ENCODE measurements at regions not wholly inside any gene's neighbourhood (a gene's known extent, or its start where the extent isn't known, plus 50 kb on each side); places are given as distances from the start of the nearest gene placed in this dataset.
"Not testable (repeated sequence)": the region's sequence is repeated elsewhere in the genome, so short reads cannot be mapped to it uniquely, and the experiment has no call there.

DNA sequence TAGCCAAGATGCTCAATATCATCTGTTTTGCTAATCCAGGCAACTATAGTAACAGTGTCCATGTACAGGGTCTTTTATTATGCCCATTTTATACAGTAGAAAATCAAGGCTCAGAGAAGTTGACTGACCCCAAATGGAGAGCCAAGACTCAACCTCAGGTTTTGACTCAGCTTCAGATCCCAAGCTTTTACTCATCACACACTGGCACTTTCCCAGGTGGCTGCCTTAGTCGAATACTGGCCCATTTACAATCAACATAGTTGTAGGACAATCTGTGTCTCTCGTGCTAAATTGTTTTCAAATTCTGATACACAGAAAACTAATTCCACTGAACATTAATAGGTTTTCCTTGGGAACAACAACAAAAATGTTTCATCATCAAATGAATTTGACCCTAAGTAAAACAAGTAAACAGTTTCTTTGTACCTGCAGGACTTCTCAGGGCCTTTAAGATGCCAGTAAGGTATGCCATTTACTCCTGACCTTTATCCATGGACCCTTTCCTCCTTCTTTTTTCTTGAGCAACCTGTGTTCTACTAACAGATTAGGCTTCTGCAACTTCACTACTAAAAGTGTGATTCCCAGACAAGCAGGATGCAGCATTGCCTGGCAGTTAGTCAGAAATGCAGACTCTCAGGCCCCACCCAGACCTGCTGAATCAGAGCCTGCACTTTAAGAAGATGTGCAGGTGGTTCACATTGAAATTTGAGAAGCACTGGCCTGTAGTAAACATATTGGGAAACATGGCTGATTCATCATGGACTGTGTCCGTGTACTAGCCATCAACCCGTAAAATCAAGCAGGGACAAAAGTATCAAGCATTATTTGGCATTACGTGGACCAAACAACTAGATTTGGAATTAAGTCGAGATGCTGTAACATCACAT is 128.8 kb downstream of the RRAGC start:
- intact Hi-C loops (cut with DNase I) = no loop called here
- Histone ChIP-seq H3K9me3 (no peaks in the 10 kb centered on the region), H3K27ac (no peak overlapping the region), H3K4me3 (no peak overlapping the region), H3K27me3 (ENCODE audit: low read depth) (peaks cover 22% of the 10 kb centered on the region), H3K36me3 (no peaks in the 10 kb centered on the region), H3K4me1 (peaks cover 9% of the 10 kb centered on the region)
- DNase-seq (no peak), ATAC-seq (no peak)
- TF ChIP-seq, protein P1, sequence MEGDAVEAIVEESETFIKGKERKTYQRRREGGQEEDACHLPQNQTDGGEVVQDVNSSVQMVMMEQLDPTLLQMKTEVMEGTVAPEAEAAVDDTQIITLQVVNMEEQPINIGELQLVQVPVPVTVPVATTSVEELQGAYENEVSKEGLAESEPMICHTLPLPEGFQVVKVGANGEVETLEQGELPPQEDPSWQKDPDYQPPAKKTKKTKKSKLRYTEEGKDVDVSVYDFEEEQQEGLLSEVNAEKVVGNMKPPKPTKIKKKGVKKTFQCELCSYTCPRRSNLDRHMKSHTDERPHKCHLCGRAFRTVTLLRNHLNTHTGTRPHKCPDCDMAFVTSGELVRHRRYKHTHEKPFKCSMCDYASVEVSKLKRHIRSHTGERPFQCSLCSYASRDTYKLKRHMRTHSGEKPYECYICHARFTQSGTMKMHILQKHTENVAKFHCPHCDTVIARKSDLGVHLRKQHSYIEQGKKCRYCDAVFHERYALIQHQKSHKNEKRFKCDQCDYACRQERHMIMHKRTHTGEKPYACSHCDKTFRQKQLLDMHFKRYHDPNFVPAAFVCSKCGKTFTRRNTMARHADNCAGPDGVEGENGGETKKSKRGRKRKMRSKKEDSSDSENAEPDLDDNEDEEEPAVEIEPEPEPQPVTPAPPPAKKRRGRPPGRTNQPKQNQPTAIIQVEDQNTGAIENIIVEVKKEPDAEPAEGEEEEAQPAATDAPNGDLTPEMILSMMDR (IDR thresholded peaks at IDR 0.05) = no peak

DNA sequence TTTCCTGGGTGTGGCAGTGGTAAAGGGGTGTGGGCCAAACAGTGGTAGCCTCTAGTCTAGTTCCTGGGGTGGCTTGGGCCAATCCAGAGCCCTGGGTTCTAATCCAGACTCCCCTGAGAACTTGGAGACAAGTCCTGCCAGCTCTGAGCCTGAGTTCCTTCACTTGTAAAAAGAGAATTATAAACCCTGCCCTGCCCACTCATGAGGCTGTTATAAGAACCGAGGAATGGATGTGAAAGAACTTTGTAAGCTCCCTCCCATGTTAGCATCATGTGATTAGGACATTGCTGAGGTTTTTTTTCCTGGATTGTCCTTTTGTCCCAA is 131.0 kb downstream of the RRAGC start:
- ATAC-seq (no peak), DNase-seq (no peak)
- peaks cover 9% of the 10 kb centered on the region for H3K4me1 ChIP-seq
- no peaks in the 10 kb centered on the region for H3K9me3 ChIP-seq
- TF ChIP-seq, protein P1 (IDR thresholded peaks at IDR 0.05) = no peak
- peaks cover 22% of the 10 kb centered on the region for H3K27me3 ChIP-seq (ENCODE audit: low read depth)
- intact Hi-C loops (cut with DNase I) = no loop called here
- H3K27ac ChIP-seq = no peak overlapping the region
- no peak overlapping the region for H3K4me3 ChIP-seq
- no peaks in the 10 kb centered on the region for H3K36me3 ChIP-seq

DNA sequence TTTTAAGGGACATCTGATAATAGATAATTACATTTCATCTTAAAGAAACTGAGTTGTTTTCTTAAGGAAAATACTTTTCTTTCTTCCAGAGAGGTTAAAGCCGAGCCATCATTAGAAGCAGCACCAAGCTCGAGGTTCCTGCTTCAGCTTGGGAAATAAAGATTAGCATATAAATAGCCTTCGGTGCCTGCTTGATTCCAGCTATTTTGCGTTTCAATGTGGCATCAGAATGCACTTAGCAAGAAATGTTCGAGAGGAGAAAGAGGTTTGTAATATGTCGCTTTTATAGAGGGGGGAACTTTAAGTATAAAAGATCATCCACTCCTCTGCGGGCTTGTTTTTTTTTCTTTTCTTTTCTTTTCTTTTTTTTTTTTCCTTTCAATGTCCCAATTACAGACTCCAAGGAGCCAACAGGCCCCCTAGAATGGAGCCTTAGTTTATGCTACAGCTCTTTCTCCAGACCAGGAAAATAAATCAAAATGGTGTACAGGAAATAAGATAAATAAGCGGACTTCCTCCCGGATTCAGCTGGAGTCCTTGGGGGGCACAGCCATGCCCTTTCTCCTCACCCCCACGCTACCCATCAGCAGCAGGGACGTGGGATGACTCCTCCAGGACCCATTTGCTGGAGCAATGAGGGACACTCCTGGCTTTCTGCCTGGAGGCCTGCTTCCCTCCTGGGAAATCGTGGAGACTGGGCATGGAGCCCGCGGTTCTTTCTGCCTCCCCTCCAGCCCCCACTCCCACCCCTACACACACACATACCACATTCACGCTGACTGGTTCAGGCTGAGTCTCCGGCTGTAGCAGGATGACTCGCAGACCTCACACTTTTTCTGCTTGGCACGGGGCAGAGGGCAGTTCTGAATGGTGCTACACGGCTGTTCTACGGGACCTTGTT is 131.6 kb downstream of the RRAGC start:
- Histone ChIP-seq H3K4me1 (peaks cover 9% of the 10 kb centered on the region), H3K36me3 (no peaks in the 10 kb centered on the region), H3K27ac (no peak overlapping the region), H3K9me3 (no peaks in the 10 kb centered on the region), H3K27me3 (ENCODE audit: low read depth) (peaks cover 21% of the 10 kb centered on the region), H3K4me3 (no peak overlapping the region)
- ATAC-seq (peak; percentile 41 to 49), DNase-seq (no peak)
- intact Hi-C loops (cut with DNase I) = no loop called here
- TF ChIP-seq, protein P1 (IDR thresholded peaks at IDR 0.05) = no peak

DNA sequence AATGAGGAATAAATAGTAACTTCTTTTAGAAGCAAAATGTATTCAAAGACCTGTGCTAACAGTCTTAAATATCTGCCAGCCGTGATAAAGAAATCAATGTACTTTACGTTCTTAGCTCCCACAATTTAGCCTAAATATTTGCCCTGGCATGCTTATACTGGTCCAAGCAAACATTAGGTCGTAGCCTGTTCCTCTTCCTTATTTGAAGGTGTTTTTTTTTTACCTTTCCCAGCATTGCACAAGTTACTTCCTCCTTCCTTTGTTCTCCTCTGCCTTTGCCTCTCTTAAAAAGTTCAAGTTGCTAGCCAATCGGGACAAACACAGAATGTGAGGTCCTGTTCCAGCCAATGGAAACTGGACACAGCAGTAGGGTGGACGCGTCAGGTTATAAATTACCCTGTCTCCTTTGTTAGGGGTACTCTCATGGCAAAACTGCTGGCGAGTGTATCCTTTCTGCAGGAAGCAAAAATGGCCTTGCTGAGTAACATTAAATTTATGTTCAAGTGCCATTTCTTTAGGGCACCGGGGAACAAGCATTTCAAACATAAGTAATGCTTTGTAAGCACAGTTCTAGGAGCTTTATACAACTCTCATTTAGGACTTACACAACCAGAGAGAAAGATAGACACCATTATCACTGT is 134.1 kb downstream of the RRAGC start:
- H3K9me3 ChIP-seq; intact Hi-C loops (cut with DNase I); H3K4me1 ChIP-seq; H3K27ac ChIP-seq; DNase-seq; H3K36me3 ChIP-seq; H3K4me3 ChIP-seq; ATAC-seq: not testable (repeated sequence)
- H3K27me3 ChIP-seq (ENCODE audit: low read depth) = peaks cover 20% of the 10 kb centered on the region

DNA sequence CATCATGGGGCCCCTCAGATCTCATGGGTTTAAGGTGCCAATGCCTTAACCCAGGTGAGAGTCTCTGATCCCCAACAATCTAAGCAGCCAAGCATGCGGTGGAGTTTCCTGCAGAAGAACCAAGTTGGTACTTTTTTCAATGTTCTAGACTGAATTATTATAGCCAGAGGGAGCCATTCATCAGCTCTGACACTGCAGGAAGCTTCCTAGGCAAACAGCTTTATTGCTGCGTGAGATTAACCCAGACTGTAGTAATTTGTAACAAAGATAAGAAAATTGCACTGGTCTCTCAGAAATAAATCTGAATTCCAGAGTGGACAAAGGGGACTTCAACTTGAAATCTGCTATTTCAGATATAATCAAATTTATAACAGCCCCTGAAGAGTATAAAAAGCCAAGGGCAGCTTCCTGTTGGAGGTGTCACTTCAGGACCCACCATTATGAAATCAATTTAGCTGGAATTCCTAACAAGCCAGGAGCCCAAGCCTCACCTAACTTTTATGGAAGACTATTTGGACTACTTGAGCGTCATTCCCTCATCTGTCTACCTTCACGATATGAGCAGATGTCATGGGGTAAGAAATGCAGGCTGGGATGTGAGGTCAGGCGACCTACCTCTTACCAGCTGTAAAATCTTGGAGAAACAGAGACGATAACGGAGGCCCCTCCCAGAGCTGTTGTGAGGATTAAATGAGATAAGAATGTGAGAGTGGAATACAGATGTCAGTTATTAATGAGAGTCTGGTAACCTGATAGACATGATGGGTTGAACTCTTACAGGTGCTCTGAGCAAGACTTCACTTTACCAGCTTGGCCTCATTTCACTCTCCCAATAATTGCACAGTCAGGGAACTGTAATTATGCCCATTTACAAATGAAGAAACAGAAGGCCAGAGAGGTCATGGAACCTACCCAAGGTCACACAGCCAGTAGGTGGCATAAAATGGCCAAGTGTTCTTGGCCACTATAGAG is 135.1 kb downstream of the RRAGC start:
- TF ChIP-seq, protein P1 (IDR thresholded peaks at IDR 0.05) = no peak
- no peak overlapping the region for H3K4me3 ChIP-seq
- no peaks in the 10 kb centered on the region for H3K36me3 ChIP-seq
- no peak overlapping the region for H3K27ac ChIP-seq
- intact Hi-C loops (cut with DNase I) = no loop called here
- H3K9me3 ChIP-seq = no peaks in the 10 kb centered on the region
- DNase-seq (no peak), ATAC-seq (no peak)
- peaks cover 20% of the 10 kb centered on the region for H3K27me3 ChIP-seq (ENCODE audit: low read depth)
- peaks cover 9% of the 10 kb centered on the region for H3K4me1 ChIP-seq
